ENCODE measurements at regions not wholly inside any gene's neighbourhood (a gene's known extent, or its start where the extent isn't known, plus 50 kb on each side); places are given as distances from the start of the nearest gene placed in this dataset.

- Histone ChIP-seq H3K27ac (no peak overlapping the region), H3K36me3 (ENCODE audit: low read depth) (no peaks in the 10 kb centered on the region), H3K9me3 (ENCODE audit: insufficient read depth, low read depth) (no peaks in the 10 kb centered on the region), H3K79me2 (ENCODE audit: low read depth) (no peaks in the 10 kb centered on the region), H2AFZ (no peak overlapping the region), H3F3A (ENCODE audit: insufficient read depth, low read depth) (no peaks in the 10 kb centered on the region), H4K20me1 (ENCODE audit: insufficient read depth) (no peaks in the 10 kb centered on the region), H3K27me3 (ENCODE audit: insufficient read depth, low read depth) (peaks cover 69% of the 10 kb centered on the region), H3K4me1 (replicated peaks; ENCODE audit: insufficient read depth) (no peaks in the 10 kb centered on the region), H3K4me2 (no peak overlapping the region), H3K4me3 (no peak overlapping the region), H3K9me2 (ENCODE audit: insufficient read depth) (no peaks in the 10 kb centered on the region)
- ChIA-PET POLR2A (ENCODE audit: unreplicated experiment) (no interaction called here), CTCF (no interaction called here)
- intact Hi-C loops (cut with micrococcal nuclease; ENCODE audit: unreplicated experiment) = loop anchor here (5.0 to 10.0 kb wide), 2 partner anchors 91 to 257 kb away; no protein-coding TSS in a partner anchor
- no peak for DNase-seq
- BruUV-seq (replicated peaks) = no TSS peak
- no peak for TF ChIP-seq EZH2 (IDR thresholded peaks at IDR 0.05; ENCODE audit: low read depth)
- no peak for TF ChIP-seq CTCF (conservative IDR thresholded peaks at IDR 0.05)
Measured at GRCh38 chr12:34294137-34294536, 271.8 kb downstream of the ALG10 start.

GRCh38 chr12:34294671-34295365 is 272.5 kb downstream of the ALG10 start:
- H3K36me3 ChIP-seq (ENCODE audit: low read depth) = no peaks in the 10 kb centered on the region
- no peaks in the 10 kb centered on the region for H4K20me1 ChIP-seq (ENCODE audit: insufficient read depth)
- no peaks in the 10 kb centered on the region for H3K79me2 ChIP-seq (ENCODE audit: low read depth)
- ChIA-PET CTCF (no interaction called here), POLR2A (ENCODE audit: unreplicated experiment) (no interaction called here)
- H2AFZ ChIP-seq = no peak overlapping the region
- no peaks in the 10 kb centered on the region for H3K4me1 ChIP-seq (replicated peaks; ENCODE audit: insufficient read depth)
- no peaks in the 10 kb centered on the region for H3K9me2 ChIP-seq (ENCODE audit: insufficient read depth)
- TF ChIP-seq CTCF (conservative IDR thresholded peaks at IDR 0.05) (no peak), EZH2 (IDR thresholded peaks at IDR 0.05; ENCODE audit: low read depth) (no peak)
- DNase-seq = no peak
- intact Hi-C loops (cut with micrococcal nuclease; ENCODE audit: unreplicated experiment) = loop anchor here (5.0 to 10.0 kb wide), 2 partner anchors 90 to 258 kb away; no protein-coding TSS in a partner anchor
- H3F3A ChIP-seq (ENCODE audit: insufficient read depth, low read depth) = no peaks in the 10 kb centered on the region
- H3K27me3 ChIP-seq (ENCODE audit: insufficient read depth, low read depth) = peaks cover 71% of the 10 kb centered on the region
- H3K4me2 ChIP-seq = no peak overlapping the region
- H3K9me3 ChIP-seq (ENCODE audit: insufficient read depth, low read depth) = no peaks in the 10 kb centered on the region
- no peak overlapping the region for H3K27ac ChIP-seq
- H3K4me3 ChIP-seq = no peak overlapping the region
- BruUV-seq (replicated peaks) = no TSS peak

GRCh38 chr12:34295366-34296142 is 273.3 kb downstream of the ALG10 start:
- H3K4me2 ChIP-seq = no peak overlapping the region
- no peaks in the 10 kb centered on the region for H3K9me2 ChIP-seq (ENCODE audit: insufficient read depth)
- no peaks in the 10 kb centered on the region for H3K9me3 ChIP-seq (ENCODE audit: insufficient read depth, low read depth)
- H3K27me3 ChIP-seq (ENCODE audit: insufficient read depth, low read depth) = peaks cover 76% of the 10 kb centered on the region
- no peak overlapping the region for H3K27ac ChIP-seq
- DNase-seq = no peak
- TF ChIP-seq EZH2 (IDR thresholded peaks at IDR 0.05; ENCODE audit: low read depth) (no peak), CTCF (conservative IDR thresholded peaks at IDR 0.05) (no peak)
- H3K4me3 ChIP-seq = no peak overlapping the region
- H4K20me1 ChIP-seq (ENCODE audit: insufficient read depth) = no peaks in the 10 kb centered on the region
- POLR2A ChIA-PET (ENCODE audit: unreplicated experiment) = no interaction called here
- H3K36me3 ChIP-seq (ENCODE audit: low read depth) = no peaks in the 10 kb centered on the region
- H3K79me2 ChIP-seq (ENCODE audit: low read depth) = no peaks in the 10 kb centered on the region
- no peaks in the 10 kb centered on the region for H3K4me1 ChIP-seq (replicated peaks; ENCODE audit: insufficient read depth)
- intact Hi-C loops (cut with micrococcal nuclease; ENCODE audit: unreplicated experiment) = loop anchor here (10.0 kb wide), 1 partner anchor 89 kb away; no protein-coding TSS in a partner anchor
- CTCF ChIA-PET = no interaction called here
- BruUV-seq (replicated peaks) = no TSS peak
- no peaks in the 10 kb centered on the region for H3F3A ChIP-seq (ENCODE audit: insufficient read depth, low read depth)
- H2AFZ ChIP-seq = no peak overlapping the region
